GM12878 (cell line): ENCODE measurements at regions not wholly inside any gene's neighbourhood (a gene's known extent, or its start where the extent isn't known, plus 50 kb on each side); places are given as distances from the start of the nearest gene placed in this dataset.
A peak's percentile ranks its signal among the peaks of the same experiment; 100 is the strongest.

Experiments
- ATAC-seq: fragments of 200-7000 bp; cut with Tn5 transposase; 3 replicates; pipeline ENCODE4 v1.9.1; 2020; ENCODE audit warnings: mild to moderate bottlenecking, moderate library complexity
- BruUV-seq: library from RNA; stranded (reverse); fragments of 400-500 nt; replicated peaks from 2 replicates; lab custom pipeline; 2021; lab: Mats Ljungman, UMichigan
- CTCF ChIA-PET: fragments of 300-600 bp; sonication (Branson Sonifier 250); formaldehyde crosslinking; extraction: SDS; loops from one replicate; lab custom pipeline; 2021; ENCODE audit warnings: inconsistent platforms; lab: Yijun Ruan, JAX
- POLR2A ChIA-PET: fragments of 350-600 bp; formaldehyde crosslinking; extraction: SDS; loops from one replicate; lab custom pipeline; 2021; ENCODE audit warnings: inconsistent platforms; lab: Charles Lee
- RAD21 ChIA-PET: fragments of 300-600 bp; sonication (Branson Sonifier 250); formaldehyde crosslinking; loops from one replicate; lab custom pipeline; 2023; ENCODE audit warnings: antibody characterized with exemption; ENCODE audit not compliant: unreplicated experiment; lab: Charles Lee
- SMC1A ChIA-PET: fragments of 300-600 bp; sonication (Branson Sonifier 250); formaldehyde crosslinking; loops from one replicate; lab custom pipeline; 2023; ENCODE audit not compliant: unreplicated experiment, uncharacterized antibody; lab: Charles Lee
- DNase-seq: peaks from one replicate; pipeline ENCODE4 v3.0.0-alpha.2; 2011; ENCODE audit warnings: low read depth, low spot score
- FAIRE-seq: peaks from 3 replicates; lab custom pipeline; 2011; peaks lifted over from hg19 to GRCh38; lab: Jason Lieb, UNC
- H2AFZ ChIP-seq: 2 replicates; pipeline ENCODE4 v1.6.0; 2011; ENCODE audit warnings: low read depth, low read length, control low read depth; ENCODE audit not compliant: control insufficient read depth
- H3K27ac ChIP-seq: 2 replicates; pipeline ENCODE4 v1.5.1; 2011; ENCODE audit warnings: control low read depth; ENCODE audit not compliant: control insufficient read depth, insufficient read depth
- H3K27me3 ChIP-seq, 2 experiments: replicated peaks in 1 of 2; 2 replicates each; pipeline versions ENCODE4 v1.6.0 to v1.6.1; 2011; ENCODE audit warnings: low read length in 1 of 2; ENCODE audit not compliant: control insufficient read depth in 2 of 2, insufficient read depth in 2 of 2
- H3K36me3 ChIP-seq, 2 experiments: 2 replicates each; pipeline ENCODE4 v1.5.1; 2011; ENCODE audit warnings: low read length in 1 of 2; ENCODE audit not compliant: control insufficient read depth in 2 of 2, insufficient read depth in 2 of 2
- H3K4me1 ChIP-seq: 2 replicates; pipeline ENCODE4 v1.6.1; 2011; ENCODE audit warnings: mild to moderate bottlenecking, low read length, moderate library complexity, mixed read lengths; ENCODE audit not compliant: control insufficient read depth, insufficient read depth
- H3K4me2 ChIP-seq: 2 replicates; pipeline ENCODE4 v1.6.0; 2011; ENCODE audit warnings: control low read depth; ENCODE audit not compliant: control insufficient read depth, insufficient read depth
- H3K4me3 ChIP-seq: fragments of 200-600 bp; sonication (generic); 2 replicates; pipeline ENCODE4 v1.5.1; 2016
- H3K79me2 ChIP-seq: 2 replicates; pipeline ENCODE4 v1.6.0; 2011; ENCODE audit warnings: low read length; ENCODE audit not compliant: control insufficient read depth, insufficient read depth
- H3K9ac ChIP-seq: 2 replicates; pipeline ENCODE4 v1.8.0; 2011; ENCODE audit warnings: low read length, control low read depth, mixed read lengths; ENCODE audit not compliant: control insufficient read depth, insufficient read depth
- H3K9me3 ChIP-seq: replicated peaks from 3 replicates; pipeline ENCODE4 v1.5.1; 2011; ENCODE audit warnings: mild to moderate bottlenecking, low read length; ENCODE audit not compliant: control insufficient read depth, insufficient read depth
- H4K20me1 ChIP-seq: 2 replicates; pipeline ENCODE4 v1.6.0; 2011; ENCODE audit not compliant: control insufficient read depth, insufficient read depth
- ASH2L ChIP-seq: fragments of 300-600, 200-600 bp; sonication (generic); IDR thresholded peaks from 2 replicates; pipeline ENCODE4 v1.6.1; 2017; ENCODE audit warnings: low read depth, mild to moderate bottlenecking, borderline replicate concordance
- ATF7 ChIP-seq: fragments of 450-650 bp; IDR thresholded peaks from 2 replicates; pipeline ENCODE4 v1.6.1; 2016; ENCODE audit warnings: low read depth, mild to moderate bottlenecking
- CUX1 ChIP-seq: IDR thresholded peaks from 2 replicates; pipeline ENCODE4 v1.6.1; 2012; ENCODE audit warnings: improper control_type of control experiment, low read depth, low read length; ENCODE audit not compliant: insufficient replicate concordance
- FOXM1 ChIP-seq: IDR thresholded peaks from 2 replicates; pipeline ENCODE4 v1.6.1; 2012; ENCODE audit warnings: low read depth, mild to moderate bottlenecking, inconsistent platforms, low read length, moderate library complexity
- HCFC1 ChIP-seq: fragments of 150-350 bp; IDR thresholded peaks from 2 replicates; pipeline ENCODE4 v1.6.1; 2014; ENCODE audit warnings: low read length
- IKZF2 ChIP-seq, 2 experiments: fragments of 450-650 bp; IDR thresholded peaks; 2 replicates each; pipeline ENCODE4 v1.6.1; 2017; ENCODE audit warnings: mild to moderate bottlenecking in 2 of 2, moderate library complexity in 2 of 2
- MLLT1 ChIP-seq: fragments of 450-650 bp; IDR thresholded peaks from 2 replicates; pipeline ENCODE4 v1.6.1; 2016; ENCODE audit warnings: mild to moderate bottlenecking
- MTA2 ChIP-seq: fragments of 450-650 bp; IDR thresholded peaks from 2 replicates; pipeline ENCODE4 v1.6.1; 2016; ENCODE audit warnings: low read depth, mild to moderate bottlenecking, moderate library complexity
- MTA3 ChIP-seq: IDR thresholded peaks from 2 replicates; pipeline ENCODE4 v1.6.1; 2012; ENCODE audit warnings: low read length, inconsistent platforms, borderline replicate concordance
- NBN ChIP-seq: fragments of 450-650 bp; IDR thresholded peaks from 2 replicates; pipeline ENCODE4 v1.6.1; 2016
- POU2F2 ChIP-seq: IDR thresholded peaks from 3 replicates; pipeline ENCODE4 v1.6.1; 2011; ENCODE audit warnings: low read depth, mild to moderate bottlenecking, low read length, borderline replicate concordance
- RAD51 ChIP-seq: fragments of 450-650 bp; IDR thresholded peaks from 2 replicates; pipeline ENCODE4 v1.6.1; 2016; ENCODE audit warnings: moderate library complexity, mild to moderate bottlenecking, inconsistent platforms
- SRF ChIP-seq, 2 experiments: IDR thresholded peaks; 2 replicates each; pipeline ENCODE4 v1.6.1; 2011; ENCODE audit warnings: low read depth in 2 of 2, low read length in 2 of 2, mild to moderate bottlenecking in 1 of 2, moderate library complexity in 1 of 2
- USF1 ChIP-seq: IDR thresholded peaks from 2 replicates; pipeline ENCODE4 v1.6.1; 2011; ENCODE audit warnings: borderline replicate concordance, low read depth, mild to moderate bottlenecking, moderate library complexity, mixed read lengths, low read length; ENCODE audit not compliant: insufficient read depth; ENCODE audit errors: extremely low read length
- WGBS: methylation state at CpG from one replicate; pipeline ENCODE4 v1.1.6; 2016; ENCODE audit warnings: low lambda C conversion rate; ENCODE audit not compliant: insufficient replicate concordance, insufficient coverage; ENCODE audit errors: missing lambda C conversion rate; 5-methylcytosine and 5-hydroxymethylcytosine counted together
- in situ Hi-C: fragments of 300-500 bp; cut with MboI; formaldehyde crosslinking; loops from 9 replicates; pipeline ENCODE4 v1.14.3; 2018; ENCODE audit warnings: mixed read lengths
- intact Hi-C: fragments of 100-400 bp; cut with micrococcal nuclease; formaldehyde crosslinking; loops from one replicate; pipeline ENCODE4 v1.14.2; 2022; ENCODE audit not compliant: unreplicated experiment

GRCh38 chr2:8165550-8165949 is 516.3 kb upstream of the ID2 start (continued):
- TF ChIP-seq CUX1 (no peak), HCFC1 (no peak)

GRCh38 chr2:8168022-8168717 is 513.7 kb upstream of the ID2 start:
- no peaks in the 10 kb centered on the region; the same call in 2 of the 3 replicates for H3K9me3 ChIP-seq
- CTCF ChIA-PET = interaction anchor here (1.1 to 1.2 kb wide), 2 partner anchors 9 to 66 kb away, joined by 3 to 5 read pairs; no protein-coding TSS in a partner anchor
- RAD21 ChIA-PET = interaction anchor here (0.9 to 1.6 kb wide), 7 partner anchors 8 to 145 kb away, joined by 3 to 8 read pairs (median 4); no protein-coding TSS in a partner anchor
- intact Hi-C loops (no loop called here), in situ Hi-C loops (no loop called here)
- H4K20me1 ChIP-seq = no peaks in the 10 kb centered on the region
- H3K4me2 ChIP-seq = no peak overlapping the region
- DNase-seq (no peak), ATAC-seq (peak; percentile 64), FAIRE-seq (no peak)
- no peak overlapping the region for H3K27ac ChIP-seq
- SMC1A ChIA-PET = interaction anchor here (0.7 to 3.8 kb wide), 19 partner anchors 8 to 411 kb away, joined by 3 to 11 read pairs (median 3); no protein-coding TSS in a partner anchor
- BruUV-seq = no TSS peak
- H2AFZ ChIP-seq = no peak overlapping the region
- no peaks in the 10 kb centered on the region for H3K27me3 ChIP-seq
- 53% methylated on average over 8 of the region's 8 CpGs for WGBS
- H3K4me1 ChIP-seq = no peaks in the 10 kb centered on the region
- no peak overlapping the region for H3K9ac ChIP-seq
- POLR2A ChIA-PET = interaction anchor here (1.3 kb wide), 1 partner anchor 8 kb away, joined by 5 read pairs; no protein-coding TSS in a partner anchor
- no peaks in the 10 kb centered on the region for H3K79me2 ChIP-seq
- no peak overlapping the region for H3K4me3 ChIP-seq
- H3K36me3 ChIP-seq = no peaks in the 10 kb centered on the region; a peak in 1 of 4 replicates
- TF ChIP-seq ASH2L (no peak), IKZF2 (IDR thresholded peaks at IDR 0.05) (peak; percentile 34 to 39; a peak in 2 of 4 replicates), ATF7 (peak; percentile 84), MTA2 (peak; percentile 50; the same call in 1 of the 2 replicates), USF1 (no peak), RAD51 (0 out of 2 replicates have a peak, but pooled peaks have one; percentile 19), MLLT1 (peak; percentile 43; the same call in 1 of the 2 replicates), MTA3 (no peak), POU2F2 (no peak), SRF (IDR thresholded peaks at IDR 0.05; ENCODE audit: low read depth in 2 of 2, low read length in 2 of 2) (no peak), FOXM1 (no peak), NBN (0 out of 2 replicates have a peak, but pooled peaks have one; percentile 30)
